SK-N-SH treated with all-trans-retinoic acid at 6 μM for 48 hours (cell line): ENCODE measurements at regions not wholly inside any gene's neighbourhood (a gene's known extent, or its start where the extent isn't known, plus 50 kb on each side); places are given as distances from the start of the nearest gene placed in this dataset.
A peak's percentile ranks its signal among the peaks of the same experiment; 100 is the strongest.

Experiments
- ATAC-seq: fragments of 200-7000 bp; cut with Tn5 transposase; 3 replicates; pipeline ENCODE4 v1.9.1; 2020; ENCODE audit warnings: mild to moderate bottlenecking, moderate library complexity
- ARNTL ChIP-seq: fragments of 450-650 bp; formaldehyde crosslinking; IDR thresholded peaks from 2 replicates; pipeline ENCODE4 v1.5.0; 2020; ENCODE audit warnings: low read depth, mild to moderate bottlenecking, moderate library complexity, borderline replicate concordance
- BACH2 ChIP-seq: fragments of 250-450 bp; sonication (Bioruptor Pico); IDR thresholded peaks from 2 replicates; pipeline ENCODE4 v1.9.0; 2021; ENCODE audit warnings: mild to moderate bottlenecking, borderline replicate concordance
- CREB5 ChIP-seq: fragments of 250-450 bp; sonication (Bioruptor Pico); IDR thresholded peaks from 2 replicates; pipeline ENCODE4 v1.5.1; 2020; ENCODE audit warnings: low read depth, mild to moderate bottlenecking, moderate library complexity
- CSDC2 ChIP-seq: fragments of 250-450 bp; sonication (Bioruptor Pico); IDR thresholded peaks from 2 replicates; pipeline ENCODE4 v1.5.0; 2020; ENCODE audit warnings: mild to moderate bottlenecking, moderate library complexity
- CSRNP3 ChIP-seq: fragments of 250-450 bp; sonication (Bioruptor Pico); IDR thresholded peaks from 2 replicates; pipeline ENCODE4 v1.5.1; 2021; ENCODE audit warnings: mild to moderate bottlenecking, moderate library complexity
- ESRRG ChIP-seq: fragments of 250-450 bp; sonication (Bioruptor Pico); IDR thresholded peaks from 2 replicates; pipeline ENCODE4 v1.6.1; 2021; ENCODE audit warnings: mild to moderate bottlenecking
- GLIS3 ChIP-seq: fragments of 250-450 bp; sonication (Bioruptor Pico); IDR thresholded peaks from 2 replicates; pipeline ENCODE4 v1.5.0; 2020; ENCODE audit warnings: mild to moderate bottlenecking, moderate library complexity
- ISL1 ChIP-seq: fragments of 250-450 bp; sonication (Bioruptor Pico); IDR thresholded peaks from 2 replicates; pipeline ENCODE4 v2.1.2; 2022; ENCODE audit warnings: mild to moderate bottlenecking, moderate library complexity
- OSR1 ChIP-seq: fragments of 250-450 bp; sonication (Bioruptor Pico); IDR thresholded peaks from 2 replicates; pipeline ENCODE4 v1.8.0; 2022; ENCODE audit warnings: moderate library complexity, mild to moderate bottlenecking, inconsistent platforms
- PATZ1 ChIP-seq: fragments of 250-450 bp; sonication (Bioruptor Pico); IDR thresholded peaks from 2 replicates; pipeline ENCODE4 v1.8.0; 2020; ENCODE audit warnings: mild to moderate bottlenecking, moderate library complexity, borderline replicate concordance
- POU6F1 ChIP-seq: fragments of 250-450 bp; sonication (Bioruptor Pico); IDR thresholded peaks from 2 replicates; pipeline ENCODE4 v1.8.0; 2021; ENCODE audit warnings: low read depth, mild to moderate bottlenecking, moderate library complexity, borderline replicate concordance
- RARB ChIP-seq: fragments of 250-450 bp; sonication (Bioruptor Pico); IDR thresholded peaks from 2 replicates; pipeline ENCODE4 v1.8.0; 2021; ENCODE audit warnings: mild to moderate bottlenecking, moderate library complexity
- SNAI2 ChIP-seq: fragments of 250-450 bp; sonication (Bioruptor Pico); IDR thresholded peaks from 2 replicates; pipeline ENCODE4 v1.5.0; 2020; ENCODE audit warnings: mild to moderate bottlenecking, moderate library complexity
- TCF4 ChIP-seq: fragments of 250-450 bp; sonication (Bioruptor Pico); IDR thresholded peaks from 2 replicates; pipeline ENCODE4 v1.8.0; 2021; ENCODE audit warnings: mild to moderate bottlenecking, moderate library complexity, borderline replicate concordance
- TOX ChIP-seq: fragments of 250-450 bp; sonication (Bioruptor Pico); IDR thresholded peaks from 2 replicates; pipeline ENCODE4 v1.8.0; 2021; ENCODE audit warnings: mild to moderate bottlenecking, moderate library complexity, borderline replicate concordance
- TSHZ2 ChIP-seq: fragments of 250-450 bp; sonication (Bioruptor Pico); IDR thresholded peaks from 2 replicates; pipeline ENCODE4 v1.5.0; 2020; ENCODE audit warnings: mild to moderate bottlenecking, moderate library complexity
- ZFP3 ChIP-seq: fragments of 250-450 bp; sonication (Bioruptor Pico); IDR thresholded peaks from 2 replicates; pipeline ENCODE4 v1.5.0; 2020; ENCODE audit warnings: mild to moderate bottlenecking, moderate library complexity
- ZNF565 ChIP-seq: fragments of 450-650 bp; formaldehyde crosslinking; conservative IDR thresholded peaks from 2 replicates; pipeline ENCODE4 v1.5.0; 2020; ENCODE audit warnings: low read depth, mild to moderate bottlenecking, moderate library complexity
- ZNF70 ChIP-seq: fragments of 450-650 bp; formaldehyde crosslinking; IDR thresholded peaks from 2 replicates; pipeline ENCODE4 v1.5.0; 2020; ENCODE audit warnings: mild to moderate bottlenecking, moderate library complexity
- ZNF8 ChIP-seq: fragments of 450-650 bp; formaldehyde crosslinking; IDR thresholded peaks from 2 replicates; pipeline ENCODE4 v1.5.0; 2020; ENCODE audit warnings: mild to moderate bottlenecking, moderate library complexity

GRCh38 chr21:23394458-23394857 lies 2212.8 kb downstream of the MRPL39 start:
- TF ChIP-seq ZNF70 (CRISPR knock-in tag) (no peak), TCF4 (CRISPR knock-in tag) (no peak), ZNF565 (CRISPR knock-in tag) (no peak), PATZ1 (no peak), ZFP3 (CRISPR knock-in tag) (no peak), ZNF8 (CRISPR knock-in tag) (no peak), CSDC2 (CRISPR knock-in tag) (no peak), POU6F1 (CRISPR knock-in tag) (no peak), GLIS3 (CRISPR knock-in tag) (no peak)
- ATAC-seq = no peak

GRCh38 chr21:23384679-23385078 lies 2222.6 kb downstream of the MRPL39 start:
- TF ChIP-seq BACH2 (no peak), RARB (CRISPR knock-in tag) (no peak), ZNF70 (CRISPR knock-in tag) (no peak), ZFP3 (CRISPR knock-in tag) (no peak), CSRNP3 (CRISPR knock-in tag) (no peak), ESRRG (CRISPR knock-in tag) (no peak), OSR1 (no peak), ZNF565 (CRISPR knock-in tag) (no peak), ISL1 (CRISPR knock-in tag) (no peak), POU6F1 (CRISPR knock-in tag) (no peak), CREB5 (CRISPR knock-in tag) (no peak), ARNTL (CRISPR knock-in tag) (no peak), TOX (no peak), GLIS3 (CRISPR knock-in tag) (no peak), TSHZ2 (CRISPR knock-in tag) (no peak), ZNF8 (CRISPR knock-in tag) (no peak)
- ATAC-seq = no peak

GRCh38 chr21:23374155-23374554 lies 2233.1 kb downstream of the MRPL39 start:
- TF ChIP-seq ZNF8 (CRISPR knock-in tag) (no peak), TSHZ2 (CRISPR knock-in tag) (0 out of 2 replicates have a peak, but pooled peaks have one; percentile 41), OSR1 (no peak), SNAI2 (CRISPR knock-in tag) (no peak), POU6F1 (CRISPR knock-in tag) (no peak), CSRNP3 (CRISPR knock-in tag) (no peak), ISL1 (CRISPR knock-in tag) (no peak), TCF4 (CRISPR knock-in tag) (peak; percentile 74), ZNF70 (CRISPR knock-in tag) (no peak)
- no peak for ATAC-seq
